ENCODE measurements at regions not wholly inside any gene's neighbourhood (a gene's known extent, or its start where the extent isn't known, plus 50 kb on each side); places are given as distances from the start of the nearest gene placed in this dataset.

- no peak for DNase-seq
Measured at GRCh38 chr10:10313149-10313835, 704.4 kb upstream of the CELF2 start.

- DNase-seq, result no peak
Measured at GRCh38 chr10:10314626-10315025, 703.0 kb upstream of the CELF2 start.

- no peak for DNase-seq
Measured at GRCh38 chr10:10315989-10316388, 701.7 kb upstream of the CELF2 start.

- no peak for DNase-seq
Measured at GRCh38 chr10:10317151-10317550, 700.5 kb upstream of the CELF2 start.

GRCh38 chr10:10318856-10319255, 698.8 kb upstream of the CELF2 start:
- DNase-seq, result no peak

- DNase-seq, result no peak
Measured at GRCh38 chr10:10320956-10321355, 696.7 kb upstream of the CELF2 start.

GRCh38 chr10:10326116-10326515, 691.6 kb upstream of the CELF2 start:
- DNase-seq, result no peak

- DNase-seq, result no peak
Measured at GRCh38 chr10:10327934-10328333, 689.7 kb upstream of the CELF2 start.

- DNase-seq, result no peak
Measured at GRCh38 chr10:10330418-10330817, 687.3 kb upstream of the CELF2 start.

- no peak for DNase-seq
Measured at GRCh38 chr10:10332786-10333185, 684.9 kb upstream of the CELF2 start.

GRCh38 chr10:10333622-10334021, 684.0 kb upstream of the CELF2 start:
- DNase-seq, result no peak

GRCh38 chr10:10338339-10338738, 679.3 kb upstream of the CELF2 start:
- no peak for DNase-seq

- DNase-seq, result no peak
Measured at GRCh38 chr10:10346390-10347150, 671.1 kb upstream of the CELF2 start.

- no peak for DNase-seq
Measured at GRCh38 chr10:10350050-10350449, 667.6 kb upstream of the CELF2 start.

- DNase-seq, result no peak
Measured at GRCh38 chr10:10351451-10351850, 666.2 kb upstream of the CELF2 start.

- DNase-seq, result no peak
Measured at GRCh38 chr10:10353326-10353868, 664.3 kb upstream of the CELF2 start.

- DNase-seq, result no peak
Measured at GRCh38 chr10:10359263-10359662, 658.4 kb upstream of the CELF2 start.

GRCh38 chr10:10361301-10361885, 656.3 kb upstream of the CELF2 start:
- DNase-seq, result no peak

- no peak for DNase-seq
Measured at GRCh38 chr10:10362800-10363199, 654.9 kb upstream of the CELF2 start.

- DNase-seq, result no peak
Measured at GRCh38 chr10:10363217-10363616, 654.5 kb upstream of the CELF2 start.

GRCh38 chr10:10364902-10365301, 652.8 kb upstream of the CELF2 start:
- no peak for DNase-seq

- no peak for DNase-seq
Measured at GRCh38 chr10:10365676-10366075, 652.0 kb upstream of the CELF2 start.

- no peak for DNase-seq
Measured at GRCh38 chr10:10366836-10367235, 650.8 kb upstream of the CELF2 start.

GRCh38 chr10:10367264-10367663, 650.4 kb upstream of the CELF2 start:
- no peak for DNase-seq

All from T-helper 9 cell (primary cell).